H1 (cell line): ENCODE measurements at regions not wholly inside any gene's neighbourhood (a gene's known extent, or its start where the extent isn't known, plus 50 kb on each side); places are given as distances from the start of the nearest gene placed in this dataset.

Experiments
- CTCF ChIA-PET: fragments of 300-600 bp; sonication (Branson Sonifier 250); formaldehyde crosslinking; loops from one replicate; lab custom pipeline; 2021; ENCODE audit not compliant: partially characterized antibody; lab: Charles Lee
- POLR2A ChIA-PET: fragments of 300-600 bp; sonication (Branson Sonifier 250); formaldehyde crosslinking; loops from one replicate; lab custom pipeline; 2021; ENCODE audit warnings: inconsistent platforms; ENCODE audit not compliant: partially characterized antibody; lab: Charles Lee
- DNase-seq, 2 experiments: peaks; one replicate each; pipeline versions ENCODE4 v3.0.0 to v3.0.0-alpha.2; 2010 to 2022; ENCODE audit warnings: low spot score in 2 of 2, low read depth in 1 of 2, mixed read lengths in 1 of 2
- FAIRE-seq: peaks from 2 replicates; lab custom pipeline; 2011; peaks lifted over from hg19 to GRCh38; lab: Jason Lieb, UNC
- H2AFZ ChIP-seq: 2 replicates; pipeline ENCODE4 v1.8.1; 2012; ENCODE audit warnings: low read length, inconsistent platforms
- H2AK5ac ChIP-seq: 2 replicates; pipeline ENCODE4 v1.6.1; 2013; ENCODE audit warnings: low read depth, low read length
- H2BK120ac ChIP-seq: replicated peaks from 2 replicates; pipeline ENCODE3; 2013; ENCODE audit warnings: low read depth, low read length, inconsistent platforms
- H2BK12ac ChIP-seq: 2 replicates; pipeline ENCODE4 v1.6.1; 2013; ENCODE audit warnings: low read depth, low read length
- H2BK15ac ChIP-seq: 2 replicates; pipeline ENCODE4 v1.6.1; 2013; ENCODE audit warnings: low read length
- H2BK20ac ChIP-seq: 2 replicates; pipeline ENCODE4 v1.6.1; 2013; ENCODE audit warnings: low read length
- H2BK5ac ChIP-seq: 2 replicates; pipeline ENCODE4 v1.6.1; 2013; ENCODE audit warnings: low read depth, low read length
- H3K14ac ChIP-seq: 2 replicates; pipeline ENCODE4 v1.6.1; 2013; ENCODE audit warnings: inconsistent platforms; ENCODE audit not compliant: insufficient read length
- H3K18ac ChIP-seq: 2 replicates; pipeline ENCODE4 v1.6.1; 2013; ENCODE audit warnings: low read length; ENCODE audit errors: extremely low read depth
- H3K23ac ChIP-seq: 2 replicates; pipeline ENCODE4 v1.6.1; 2013; ENCODE audit warnings: inconsistent platforms; ENCODE audit not compliant: insufficient read length
- H3K23me2 ChIP-seq: 2 replicates; pipeline ENCODE4 v1.6.1; 2013; ENCODE audit warnings: low read depth, low read length
- H3K27ac ChIP-seq: 2 replicates; pipeline ENCODE4 v1.6.1; 2011; ENCODE audit warnings: low read depth, low read length, inconsistent platforms
- H3K27me3 ChIP-seq, 4 experiments: replicated peaks in 1 of 4; 1 replicate in 1 of 4; 2 replicates in 3 of 4; pipeline versions ENCODE4 v1.6.1 to v1.8.1; 2011 to 2013; ENCODE audit warnings: low read length in 3 of 4, mild to moderate bottlenecking in 3 of 4, inconsistent platforms in 2 of 4, mixed read lengths in 2 of 4, moderate library complexity in 1 of 4; ENCODE audit not compliant: control insufficient read depth in 3 of 4, insufficient read depth in 3 of 4; ENCODE audit errors: extremely low read depth in 1 of 4
- H3K36me3 ChIP-seq, 4 experiments: 2 replicates each; pipeline versions ENCODE4 v1.6.1 to v1.8.1; 2011 to 2013; ENCODE audit warnings: mild to moderate bottlenecking in 4 of 4, low read length in 3 of 4, moderate library complexity in 2 of 4, control low read depth in 1 of 4, inconsistent platforms in 1 of 4; ENCODE audit not compliant: insufficient read depth in 4 of 4, control insufficient read depth in 2 of 4
- H3K4ac ChIP-seq: replicated peaks from 2 replicates; pipeline ENCODE3; 2013; ENCODE audit warnings: low read length, low read depth, mixed read lengths, inconsistent platforms; ENCODE audit not compliant: insufficient read length
- H3K4me1 ChIP-seq, 4 experiments: replicated peaks in 1 of 4; 1 replicate in 1 of 4; 2 replicates in 3 of 4; pipeline versions ENCODE4 v1.6.1 to v1.8.1; 2011 to 2013; ENCODE audit warnings: low read length in 3 of 4, inconsistent platforms in 2 of 4, mixed read lengths in 1 of 4; ENCODE audit not compliant: insufficient read depth in 4 of 4, control insufficient read depth in 3 of 4
- H3K4me2 ChIP-seq, 2 experiments: 2 replicates each; pipeline versions ENCODE4 v1.6.1 to v1.8.1; 2011 to 2013; ENCODE audit warnings: low read depth in 2 of 2, low read length in 2 of 2, control low read depth in 1 of 2, inconsistent platforms in 1 of 2, mild to moderate bottlenecking in 1 of 2; ENCODE audit not compliant: insufficient read depth in 1 of 2
- H3K4me3 ChIP-seq, 4 experiments: fragments of 200-600, 300-600 bp in 1 of 4; sonication (generic), shearing (Covaris generic), sonication (Bioruptor Twin) in 1 of 4; 2 replicates each; pipeline versions ENCODE4 v1.5.1 to v1.8.1; 2011 to 2016; ENCODE audit warnings: low read length in 4 of 4, low read depth in 3 of 4, control low read depth in 2 of 4, inconsistent platforms in 2 of 4, mild to moderate bottlenecking in 2 of 4, mixed read lengths in 1 of 4, moderate library complexity in 1 of 4; ENCODE audit not compliant: insufficient read depth in 2 of 4; ENCODE audit errors: extremely low read depth in 1 of 4
- H3K56ac ChIP-seq: replicated peaks from 2 replicates; pipeline ENCODE3; 2013; ENCODE audit warnings: low read depth, mild to moderate bottlenecking, mixed read lengths, low read length, inconsistent platforms; ENCODE audit not compliant: insufficient read length
- H3K79me1 ChIP-seq: 2 replicates; pipeline ENCODE4 v1.6.1; 2013; ENCODE audit warnings: low read depth, low read length, control low read depth
- H3K79me2 ChIP-seq, 2 experiments: 2 replicates each; pipeline versions ENCODE4 v1.6.1 to v1.8.1; 2012 to 2013; ENCODE audit warnings: low read length in 2 of 2, mild to moderate bottlenecking in 2 of 2, inconsistent platforms in 1 of 2; ENCODE audit not compliant: insufficient read depth in 2 of 2, control insufficient read depth in 1 of 2
- H3K9ac ChIP-seq, 4 experiments: replicated peaks in 1 of 4; 1 replicate in 1 of 4; 2 replicates in 3 of 4; pipeline versions ENCODE4 v1.6.1 to v1.8.1; 2011 to 2013; ENCODE audit warnings: low read depth in 3 of 4, low read length in 3 of 4, control low read depth in 2 of 4, mild to moderate bottlenecking in 2 of 4, moderate library complexity in 2 of 4, inconsistent platforms in 1 of 4; ENCODE audit errors: extremely low read depth in 1 of 4
- H3K9me3 ChIP-seq, 2 experiments: 2 replicates each; pipeline versions ENCODE4 v1.6.1 to v1.8.1; 2012 to 2013; ENCODE audit warnings: mild to moderate bottlenecking in 2 of 2, moderate library complexity in 2 of 2, control low read depth in 1 of 2, inconsistent platforms in 1 of 2, low read depth in 1 of 2, low read length in 1 of 2, mixed read lengths in 1 of 2; ENCODE audit not compliant: insufficient read depth in 2 of 2
- H4K20me1 ChIP-seq, 2 experiments: replicated peaks in 1 of 2; 2 replicates each; pipeline versions ENCODE3 to v1.8.1; 2011 to 2013; ENCODE audit warnings: inconsistent platforms in 2 of 2, low read length in 2 of 2, mild to moderate bottlenecking in 1 of 2; ENCODE audit not compliant: insufficient read depth in 2 of 2, control insufficient read depth in 1 of 2
- H4K5ac ChIP-seq: 2 replicates; pipeline ENCODE4 v1.6.1; 2013; ENCODE audit warnings: low read length, low read depth, mixed read lengths, inconsistent platforms; ENCODE audit not compliant: insufficient read length
- H4K8ac ChIP-seq: 2 replicates; pipeline ENCODE4 v1.8.0; 2013; ENCODE audit warnings: mild to moderate bottlenecking, moderate library complexity, low read length, inconsistent platforms; ENCODE audit not compliant: insufficient read depth; ENCODE audit errors: extremely low read depth
- H4K91ac ChIP-seq: replicated peaks from 2 replicates; pipeline ENCODE3; 2013; ENCODE audit warnings: low read length, mixed read lengths, inconsistent platforms; ENCODE audit not compliant: insufficient read length
- BCL11A ChIP-seq, 2 experiments: IDR thresholded peaks; one replicate each; pipeline ENCODE4 v1.6.1; 2011; ENCODE audit warnings: low read depth in 2 of 2, low read length in 2 of 2, mild to moderate bottlenecking in 2 of 2
- GTF2F1 ChIP-seq: IDR thresholded peaks from 2 replicates; pipeline ENCODE4 v1.6.1; 2012; ENCODE audit warnings: low read depth, low read length, improper control_type of control experiment, borderline replicate concordance
- POLR2A ChIP-seq, 2 experiments: IDR thresholded peaks; 1 replicate in 1 of 2; 2 replicates in 1 of 2; pipeline ENCODE4 v1.6.1; 2011; ENCODE audit warnings: low read depth in 2 of 2, low read length in 2 of 2, mild to moderate bottlenecking in 2 of 2; ENCODE audit errors: control extremely low read depth in 1 of 2

DNA sequence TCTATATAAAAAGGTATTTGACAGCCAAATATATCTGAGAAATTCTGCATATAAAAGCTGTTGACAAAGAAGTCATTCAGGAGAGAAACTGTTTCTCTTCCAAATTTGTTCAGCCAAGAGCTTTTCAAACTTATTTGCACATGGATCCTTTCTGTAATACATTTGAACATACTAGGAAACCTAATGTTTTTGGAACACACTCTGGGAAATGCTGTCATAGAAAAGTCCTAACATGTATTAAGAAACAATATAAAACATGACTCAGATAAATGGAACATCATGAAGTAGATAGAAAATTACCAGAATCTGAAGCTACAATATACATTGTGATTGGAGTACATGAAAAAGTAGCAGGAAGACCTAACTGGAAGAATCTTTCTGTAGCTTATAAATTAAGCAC is 781.5 kb upstream of the EPHA5 start:
- H2AK5ac ChIP-seq = no peak overlapping the region
- no peak overlapping the region for H2BK15ac ChIP-seq
- H3K4me3 ChIP-seq = no peak overlapping the region
- H2BK5ac ChIP-seq = no peak overlapping the region
- H2BK12ac ChIP-seq = no peak overlapping the region
- no peaks in the 10 kb centered on the region for H3K79me2 ChIP-seq
- POLR2A ChIA-PET = no interaction called here
- H2BK20ac ChIP-seq = no peak overlapping the region
- H3K9ac ChIP-seq = no peak overlapping the region
- H3K4me2 ChIP-seq = no peak overlapping the region
- no peaks in the 10 kb centered on the region for H3K9me3 ChIP-seq
- H3K56ac ChIP-seq = no peak overlapping the region
- no peaks in the 10 kb centered on the region for H4K20me1 ChIP-seq
- no peak overlapping the region for H3K14ac ChIP-seq
- H3K4ac ChIP-seq = no peak overlapping the region
- CTCF ChIA-PET = interaction anchor here (0.6 kb wide), 1 partner anchor 559 kb away, joined by 3 read pairs; no protein-coding TSS in a partner anchor
- H3K23me2 ChIP-seq = no peaks in the 10 kb centered on the region
- DNase-seq (no peak), FAIRE-seq (no peak)
- H4K91ac ChIP-seq = no peak overlapping the region
- H3K36me3 ChIP-seq = no peaks in the 10 kb centered on the region
- H3K27ac ChIP-seq = no peak overlapping the region
- H2BK120ac ChIP-seq = no peak overlapping the region
- no peak overlapping the region for H4K8ac ChIP-seq
- H4K5ac ChIP-seq = no peak overlapping the region
- H3K23ac ChIP-seq = no peak overlapping the region
- H3K79me1 ChIP-seq = no peaks in the 10 kb centered on the region
- H3K18ac ChIP-seq = no peak overlapping the region
- no peak overlapping the region for H2AFZ ChIP-seq
- H3K4me1 ChIP-seq = no peaks in the 10 kb centered on the region
- no peaks in the 10 kb centered on the region for H3K27me3 ChIP-seq
- no peak for TF ChIP-seq POLR2A (IDR thresholded peaks at IDR 0.05; ENCODE audit: control extremely low read depth in 1 of 2, low read depth in 2 of 2, low read length in 2 of 2)
- no peak for TF ChIP-seq GTF2F1
- TF ChIP-seq BCL11A (IDR thresholded peaks at IDR 0.05; ENCODE audit: low read depth in 2 of 2, low read length in 2 of 2) = no peak
